HEK293 (cell line): ENCODE measurements at regions not wholly inside any gene's neighbourhood (a gene's known extent, or its start where the extent isn't known, plus 50 kb on each side); places are given as distances from the start of the nearest gene placed in this dataset.

Experiments used
- GLI4 ChIP-seq: fragments of 450-650 bp; formaldehyde crosslinking; IDR thresholded peaks from 2 replicates; pipeline ENCODE4 v1.5.1; 2016; ENCODE audit warnings: missing biosample characterization, missing genetic modification characterization
- MEIS1 ChIP-seq: sonication (generic); formaldehyde crosslinking; IDR thresholded peaks from 2 replicates; pipeline ENCODE4 v1.8.1; 2022; ENCODE audit warnings: missing genetic modification reagents, mild to moderate bottlenecking, borderline replicate concordance
- YY1 ChIP-seq: fragments of 450-650 bp; formaldehyde crosslinking; IDR thresholded peaks from 2 replicates; pipeline ENCODE4 v1.5.1; 2018; ENCODE audit warnings: missing biosample characterization, missing genetic modification characterization
- ZNF140 ChIP-seq: fragments of 450-650 bp; formaldehyde crosslinking; IDR thresholded peaks from 2 replicates; pipeline ENCODE4 v1.5.1; 2016; ENCODE audit warnings: missing biosample characterization, missing genetic modification characterization
- ZNF155 ChIP-seq: fragments of 450-650 bp; formaldehyde crosslinking; IDR thresholded peaks from 2 replicates; pipeline ENCODE4 v1.5.1; 2016; ENCODE audit warnings: missing biosample characterization, missing genetic modification characterization
- ZNF221 ChIP-seq: fragments of 450-650 bp; formaldehyde crosslinking; IDR thresholded peaks from 2 replicates; pipeline ENCODE4 v1.5.1; 2017; ENCODE audit warnings: missing biosample characterization, missing genetic modification characterization, borderline replicate concordance
- TF ChIP-seq, protein P1 (sequence below): fragments of 450-650 bp; formaldehyde crosslinking; IDR thresholded peaks from 2 replicates; pipeline ENCODE4 v1.5.1; 2016; ENCODE audit warnings: missing biosample characterization, missing genetic modification characterization
- TF ChIP-seq, protein P2 (sequence below): fragments of 450-650 bp; formaldehyde crosslinking; IDR thresholded peaks from 2 replicates; pipeline ENCODE4 v1.5.1; 2016; ENCODE audit warnings: missing biosample characterization, missing genetic modification characterization
- TF ChIP-seq, protein P3 (sequence below): fragments of 450-650 bp; formaldehyde crosslinking; IDR thresholded peaks from 2 replicates; pipeline ENCODE4 v1.5.1; 2016; ENCODE audit warnings: missing biosample characterization, missing genetic modification characterization
- TF ChIP-seq, protein P4 (sequence below): fragments of 450-650 bp; formaldehyde crosslinking; optimal IDR thresholded peaks from 2 replicates; pipeline ENCODE3; 2016; ENCODE audit warnings: missing biosample characterization, mild to moderate bottlenecking, missing genetic modification characterization
- TF ChIP-seq, protein P5 (sequence below): fragments of 450-650 bp; formaldehyde crosslinking; IDR thresholded peaks from 2 replicates; pipeline ENCODE4 v1.5.1; 2016; ENCODE audit warnings: missing biosample characterization, missing genetic modification characterization

DNA sequence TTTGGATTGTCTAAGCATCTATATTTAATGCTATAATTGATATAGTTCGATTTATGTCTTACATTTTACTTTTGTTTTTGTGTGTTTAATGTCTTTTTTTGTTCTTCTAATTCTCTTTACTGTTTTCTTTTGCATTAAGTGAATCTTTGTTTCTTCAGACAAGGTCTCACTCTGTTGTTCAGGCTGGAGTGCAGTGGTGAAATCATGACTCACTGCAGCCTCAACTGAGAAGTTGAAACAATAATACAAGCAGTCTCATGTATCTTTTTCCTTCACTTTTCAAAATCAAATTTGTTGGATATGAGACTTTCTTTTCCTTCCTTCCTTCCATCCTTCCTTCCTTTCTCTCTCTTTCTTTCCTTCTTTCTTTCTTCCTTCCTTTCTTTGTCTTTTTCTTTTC lies 1401.6 kb downstream of the ADGRL3 start:
- TF ChIP-seq GLI4 (tag by site-specific recombination) (no peak), ZNF221 (tag by site-specific recombination) (no peak), ZNF140 (tag by site-specific recombination) (no peak), ZNF155 (tag by site-specific recombination) (no peak), YY1 (tag by site-specific recombination) (no peak), MEIS1 (CRISPR knock-in tag) (no peak)
- TF ChIP-seq, protein P1, sequence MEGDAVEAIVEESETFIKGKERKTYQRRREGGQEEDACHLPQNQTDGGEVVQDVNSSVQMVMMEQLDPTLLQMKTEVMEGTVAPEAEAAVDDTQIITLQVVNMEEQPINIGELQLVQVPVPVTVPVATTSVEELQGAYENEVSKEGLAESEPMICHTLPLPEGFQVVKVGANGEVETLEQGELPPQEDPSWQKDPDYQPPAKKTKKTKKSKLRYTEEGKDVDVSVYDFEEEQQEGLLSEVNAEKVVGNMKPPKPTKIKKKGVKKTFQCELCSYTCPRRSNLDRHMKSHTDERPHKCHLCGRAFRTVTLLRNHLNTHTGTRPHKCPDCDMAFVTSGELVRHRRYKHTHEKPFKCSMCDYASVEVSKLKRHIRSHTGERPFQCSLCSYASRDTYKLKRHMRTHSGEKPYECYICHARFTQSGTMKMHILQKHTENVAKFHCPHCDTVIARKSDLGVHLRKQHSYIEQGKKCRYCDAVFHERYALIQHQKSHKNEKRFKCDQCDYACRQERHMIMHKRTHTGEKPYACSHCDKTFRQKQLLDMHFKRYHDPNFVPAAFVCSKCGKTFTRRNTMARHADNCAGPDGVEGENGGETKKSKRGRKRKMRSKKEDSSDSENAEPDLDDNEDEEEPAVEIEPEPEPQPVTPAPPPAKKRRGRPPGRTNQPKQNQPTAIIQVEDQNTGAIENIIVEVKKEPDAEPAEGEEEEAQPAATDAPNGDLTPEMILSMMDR = no peak
- TF ChIP-seq, protein P2, sequence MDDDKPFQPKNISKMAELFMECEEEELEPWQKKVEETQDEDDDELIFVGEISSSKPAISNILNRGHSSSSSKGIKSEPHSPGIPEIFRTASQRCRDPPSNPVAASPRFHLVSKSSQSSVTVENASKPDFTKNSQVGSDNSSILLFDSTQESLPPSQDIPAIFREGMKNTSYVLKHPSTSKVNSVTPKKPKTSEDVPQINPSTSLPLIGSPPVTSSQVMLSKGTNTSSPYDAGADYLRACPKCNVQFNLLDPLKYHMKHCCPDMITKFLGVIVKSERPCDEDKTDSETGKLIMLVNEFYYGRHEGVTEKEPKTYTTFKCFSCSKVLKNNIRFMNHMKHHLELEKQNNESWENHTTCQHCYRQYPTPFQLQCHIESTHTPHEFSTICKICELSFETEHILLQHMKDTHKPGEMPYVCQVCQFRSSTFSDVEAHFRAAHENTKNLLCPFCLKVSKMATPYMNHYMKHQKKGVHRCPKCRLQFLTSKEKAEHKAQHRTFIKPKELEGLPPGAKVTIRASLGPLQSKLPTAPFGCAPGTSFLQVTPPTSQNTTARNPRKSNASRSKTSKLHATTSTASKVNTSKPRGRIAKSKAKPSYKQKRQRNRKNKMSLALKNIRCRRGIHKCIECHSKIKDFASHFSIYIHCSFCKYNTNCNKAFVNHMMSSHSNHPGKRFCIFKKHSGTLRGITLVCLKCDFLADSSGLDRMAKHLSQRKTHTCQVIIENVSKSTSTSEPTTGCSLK = no peak
- TF ChIP-seq, protein P3, sequence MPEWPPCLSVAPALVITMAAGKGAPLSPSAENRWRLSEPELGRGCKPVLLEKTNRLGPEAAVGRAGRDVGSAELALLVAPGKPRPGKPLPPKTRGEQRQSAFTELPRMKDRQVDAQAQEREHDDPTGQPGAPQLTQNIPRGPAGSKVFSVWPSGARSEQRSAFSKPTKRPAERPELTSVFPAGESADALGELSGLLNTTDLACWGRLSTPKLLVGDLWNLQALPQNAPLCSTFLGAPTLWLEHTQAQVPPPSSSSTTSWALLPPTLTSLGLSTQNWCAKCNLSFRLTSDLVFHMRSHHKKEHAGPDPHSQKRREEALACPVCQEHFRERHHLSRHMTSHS (tag by site-specific recombination) = no peak
- TF ChIP-seq, protein P4, sequence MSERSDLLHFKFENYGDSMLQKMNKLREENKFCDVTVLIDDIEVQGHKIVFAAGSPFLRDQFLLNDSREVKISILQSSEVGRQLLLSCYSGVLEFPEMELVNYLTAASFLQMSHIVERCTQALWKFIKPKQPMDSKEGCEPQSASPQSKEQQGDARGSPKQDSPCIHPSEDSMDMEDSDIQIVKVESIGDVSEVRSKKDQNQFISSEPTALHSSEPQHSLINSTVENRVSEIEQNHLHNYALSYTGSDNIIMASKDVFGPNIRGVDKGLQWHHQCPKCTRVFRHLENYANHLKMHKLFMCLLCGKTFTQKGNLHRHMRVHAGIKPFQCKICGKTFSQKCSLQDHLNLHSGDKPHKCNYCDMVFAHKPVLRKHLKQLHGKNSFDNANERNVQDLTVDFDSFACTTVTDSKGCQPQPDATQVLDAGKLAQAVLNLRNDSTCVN (tag by site-specific recombination) = no peak
- TF ChIP-seq, protein P5, sequence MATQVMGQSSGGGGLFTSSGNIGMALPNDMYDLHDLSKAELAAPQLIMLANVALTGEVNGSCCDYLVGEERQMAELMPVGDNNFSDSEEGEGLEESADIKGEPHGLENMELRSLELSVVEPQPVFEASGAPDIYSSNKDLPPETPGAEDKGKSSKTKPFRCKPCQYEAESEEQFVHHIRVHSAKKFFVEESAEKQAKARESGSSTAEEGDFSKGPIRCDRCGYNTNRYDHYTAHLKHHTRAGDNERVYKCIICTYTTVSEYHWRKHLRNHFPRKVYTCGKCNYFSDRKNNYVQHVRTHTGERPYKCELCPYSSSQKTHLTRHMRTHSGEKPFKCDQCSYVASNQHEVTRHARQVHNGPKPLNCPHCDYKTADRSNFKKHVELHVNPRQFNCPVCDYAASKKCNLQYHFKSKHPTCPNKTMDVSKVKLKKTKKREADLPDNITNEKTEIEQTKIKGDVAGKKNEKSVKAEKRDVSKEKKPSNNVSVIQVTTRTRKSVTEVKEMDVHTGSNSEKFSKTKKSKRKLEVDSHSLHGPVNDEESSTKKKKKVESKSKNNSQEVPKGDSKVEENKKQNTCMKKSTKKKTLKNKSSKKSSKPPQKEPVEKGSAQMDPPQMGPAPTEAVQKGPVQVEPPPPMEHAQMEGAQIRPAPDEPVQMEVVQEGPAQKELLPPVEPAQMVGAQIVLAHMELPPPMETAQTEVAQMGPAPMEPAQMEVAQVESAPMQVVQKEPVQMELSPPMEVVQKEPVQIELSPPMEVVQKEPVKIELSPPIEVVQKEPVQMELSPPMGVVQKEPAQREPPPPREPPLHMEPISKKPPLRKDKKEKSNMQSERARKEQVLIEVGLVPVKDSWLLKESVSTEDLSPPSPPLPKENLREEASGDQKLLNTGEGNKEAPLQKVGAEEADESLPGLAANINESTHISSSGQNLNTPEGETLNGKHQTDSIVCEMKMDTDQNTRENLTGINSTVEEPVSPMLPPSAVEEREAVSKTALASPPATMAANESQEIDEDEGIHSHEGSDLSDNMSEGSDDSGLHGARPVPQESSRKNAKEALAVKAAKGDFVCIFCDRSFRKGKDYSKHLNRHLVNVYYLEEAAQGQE (tag by site-specific recombination) = no peak
